Natural killer cell (primary cell): ENCODE measurements at regions not wholly inside any gene's neighbourhood (a gene's known extent, or its start where the extent isn't known, plus 50 kb on each side); places are given as distances from the start of the nearest gene placed in this dataset.

Experiments
- ATAC-seq, 3 donors: fragments of 150-1000 bp in 2 of 3; fragments of 200-7000 bp in 1 of 3; cut with Tn5 transposase; 1 replicate in 1 of 3; 2 replicates in 2 of 3; pipeline ENCODE4 v1.10.0; 2021; ENCODE audit warnings: mild to moderate bottlenecking in 2 of 3, moderate library complexity in 2 of 3
- DNase-seq, 2 donors: peaks; one replicate each; pipeline versions ENCODE4 v3.0.0 to v3.0.0-alpha.2; 2013 to 2021; ENCODE audit warnings: mixed read lengths in 1 of 2
- H3K27ac ChIP-seq: one replicate; pipeline ENCODE4 v1.5.1; 2013; ENCODE audit warnings: mild to moderate bottlenecking, low read length
- H3K27me3 ChIP-seq: one replicate; pipeline ENCODE4 v1.6.1; 2013; ENCODE audit warnings: low read length; ENCODE audit not compliant: control insufficient read depth, insufficient read depth
- H3K36me3 ChIP-seq: one replicate; pipeline ENCODE4 v1.6.1; 2013; ENCODE audit warnings: low read length; ENCODE audit not compliant: control insufficient read depth, insufficient read depth
- H3K4me1 ChIP-seq: one replicate; pipeline ENCODE4 v1.6.1; 2013; ENCODE audit warnings: low read length; ENCODE audit not compliant: control insufficient read depth, insufficient read depth
- H3K4me3 ChIP-seq: one replicate; pipeline ENCODE4 v1.5.1; 2013; ENCODE audit warnings: low read length
- H3K9me3 ChIP-seq: one replicate; pipeline ENCODE4 v1.6.1; 2013; ENCODE audit warnings: low read length; ENCODE audit not compliant: control insufficient read depth, insufficient read depth
- H3K27ac Mint-ChIP-seq, 2 donors: one replicate each; pipeline ENCODE4 v1.8.0; 2022; ENCODE audit warnings: mild to moderate bottlenecking in 2 of 2, mixed read lengths in 2 of 2, moderate library complexity in 1 of 2
- H3K27me3 Mint-ChIP-seq, 2 donors: one replicate each; pipeline ENCODE4 v1.8.0; 2022; ENCODE audit warnings: low read depth in 2 of 2, mixed read lengths in 2 of 2
- H3K36me3 Mint-ChIP-seq: one replicate; pipeline ENCODE4 v1.8.0; 2022; ENCODE audit warnings: mixed read lengths
- H3K4me1 Mint-ChIP-seq, 2 donors: one replicate each; pipeline ENCODE4 v1.8.0; 2022; ENCODE audit warnings: mixed read lengths in 2 of 2
- H3K4me3 Mint-ChIP-seq: one replicate; pipeline ENCODE4 v1.8.0; 2022; ENCODE audit warnings: mild to moderate bottlenecking, moderate library complexity, mixed read lengths
- H3K9me3 Mint-ChIP-seq, 2 donors: one replicate each; pipeline ENCODE4 v1.8.0; 2022; ENCODE audit warnings: mixed read lengths in 2 of 2
- WGBS: methylation state at CpG from one replicate; pipeline ENCODE4 v1.1.7; 2013; ENCODE audit warnings: missing lambda C conversion rate; ENCODE audit not compliant: insufficient coverage; 5-methylcytosine and 5-hydroxymethylcytosine counted together
- intact Hi-C: fragments of 100-400 bp; cut with micrococcal nuclease; formaldehyde crosslinking; loops from one replicate; pipeline ENCODE4 v1.14.2; 2022
- TF ChIP-seq, protein P1 (sequence below): fragments of 200-600 bp; IDR thresholded peaks from one replicate; pipeline ENCODE4 v1.8.0; 2022; ENCODE audit warnings: antibody characterized with exemption

DNA sequence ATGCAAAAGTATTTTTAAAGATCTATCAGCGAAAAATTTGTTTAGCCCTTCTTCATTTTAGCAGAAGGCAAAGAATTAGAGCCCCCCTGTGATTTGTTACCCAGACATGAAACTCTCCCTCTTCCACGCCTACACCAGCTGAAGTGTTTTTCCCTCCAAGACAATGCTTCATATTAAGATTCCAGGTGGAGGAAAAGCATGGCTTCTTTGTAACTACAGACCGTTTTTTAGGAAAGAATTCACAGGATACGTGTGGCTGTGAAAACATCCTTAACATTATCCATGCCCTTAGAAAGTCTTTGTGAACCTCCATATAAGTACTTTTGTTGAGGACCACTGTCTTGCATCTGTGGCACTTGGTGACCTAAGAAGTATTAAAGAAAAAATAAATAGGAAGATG, 121.8 kb upstream of the MTAP start:
- Histone ChIP-seq H3K27ac (no peak overlapping the region), H3K4me3 (no peak overlapping the region), H3K4me1 (no peaks in the 10 kb centered on the region), H3K27me3 (peaks cover 6% of the 10 kb centered on the region), H3K36me3 (no peaks in the 10 kb centered on the region), H3K9me3 (no peaks in the 10 kb centered on the region)
- Mint-ChIP-seq H3K36me3 (no peaks in the 10 kb centered on the region), H3K27ac (no peak overlapping the region), H3K4me1 (no peaks in the 10 kb centered on the region), H3K9me3 (no peaks in the 10 kb centered on the region), H3K4me3 (no peak overlapping the region), H3K27me3 (peaks cover 3 to 16% of the 10 kb centered on the region in 2 donors)
- ATAC-seq (no peak), DNase-seq (no peak)
- TF ChIP-seq, protein P1, sequence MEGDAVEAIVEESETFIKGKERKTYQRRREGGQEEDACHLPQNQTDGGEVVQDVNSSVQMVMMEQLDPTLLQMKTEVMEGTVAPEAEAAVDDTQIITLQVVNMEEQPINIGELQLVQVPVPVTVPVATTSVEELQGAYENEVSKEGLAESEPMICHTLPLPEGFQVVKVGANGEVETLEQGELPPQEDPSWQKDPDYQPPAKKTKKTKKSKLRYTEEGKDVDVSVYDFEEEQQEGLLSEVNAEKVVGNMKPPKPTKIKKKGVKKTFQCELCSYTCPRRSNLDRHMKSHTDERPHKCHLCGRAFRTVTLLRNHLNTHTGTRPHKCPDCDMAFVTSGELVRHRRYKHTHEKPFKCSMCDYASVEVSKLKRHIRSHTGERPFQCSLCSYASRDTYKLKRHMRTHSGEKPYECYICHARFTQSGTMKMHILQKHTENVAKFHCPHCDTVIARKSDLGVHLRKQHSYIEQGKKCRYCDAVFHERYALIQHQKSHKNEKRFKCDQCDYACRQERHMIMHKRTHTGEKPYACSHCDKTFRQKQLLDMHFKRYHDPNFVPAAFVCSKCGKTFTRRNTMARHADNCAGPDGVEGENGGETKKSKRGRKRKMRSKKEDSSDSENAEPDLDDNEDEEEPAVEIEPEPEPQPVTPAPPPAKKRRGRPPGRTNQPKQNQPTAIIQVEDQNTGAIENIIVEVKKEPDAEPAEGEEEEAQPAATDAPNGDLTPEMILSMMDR = no peak
- WGBS = 91% methylated on average over 4 of the region's 4 CpGs
- intact Hi-C loops = no loop called here

DNA sequence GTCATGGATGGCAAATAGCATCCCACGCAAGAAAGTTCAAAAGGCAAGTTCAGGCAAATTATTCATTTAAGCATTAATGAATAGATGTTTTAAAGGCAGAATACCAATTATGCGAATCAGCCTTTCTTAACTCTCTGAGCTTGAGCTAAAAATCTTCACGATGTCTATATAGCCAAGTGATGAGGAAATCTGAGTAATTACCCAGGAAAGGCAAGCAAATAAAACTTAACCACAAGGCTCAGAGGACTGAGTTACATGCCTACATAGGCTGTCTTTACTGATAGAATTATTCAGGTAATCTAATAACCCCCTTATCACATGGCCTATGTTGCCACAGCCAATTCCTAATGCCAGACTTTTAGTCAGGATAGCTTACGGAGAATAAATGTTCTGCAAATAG, 120.8 kb upstream of the MTAP start:
- H3K27me3 Mint-ChIP-seq = peaks cover 0 to 7% of the 10 kb centered on the region in 2 donors
- TF ChIP-seq, protein P1 = no peak
- peaks cover 6% of the 10 kb centered on the region for H3K27me3 ChIP-seq
- DNase-seq (no peak), ATAC-seq (no peak)
- 100% methylated on average over 2 of the region's 4 CpGs for WGBS
- no peaks in the 10 kb centered on the region for H3K4me1 Mint-ChIP-seq
- H3K27ac Mint-ChIP-seq = no peak overlapping the region
- H3K9me3 Mint-ChIP-seq = no peaks in the 10 kb centered on the region
- H3K9me3 ChIP-seq = no peaks in the 10 kb centered on the region
- no peak overlapping the region for H3K4me3 ChIP-seq
- H3K4me1 ChIP-seq = no peaks in the 10 kb centered on the region
- no peak overlapping the region for H3K27ac ChIP-seq
- no peak overlapping the region for H3K4me3 Mint-ChIP-seq
- intact Hi-C loops = no loop called here
- H3K36me3 Mint-ChIP-seq = no peaks in the 10 kb centered on the region
- no peaks in the 10 kb centered on the region for H3K36me3 ChIP-seq

DNA sequence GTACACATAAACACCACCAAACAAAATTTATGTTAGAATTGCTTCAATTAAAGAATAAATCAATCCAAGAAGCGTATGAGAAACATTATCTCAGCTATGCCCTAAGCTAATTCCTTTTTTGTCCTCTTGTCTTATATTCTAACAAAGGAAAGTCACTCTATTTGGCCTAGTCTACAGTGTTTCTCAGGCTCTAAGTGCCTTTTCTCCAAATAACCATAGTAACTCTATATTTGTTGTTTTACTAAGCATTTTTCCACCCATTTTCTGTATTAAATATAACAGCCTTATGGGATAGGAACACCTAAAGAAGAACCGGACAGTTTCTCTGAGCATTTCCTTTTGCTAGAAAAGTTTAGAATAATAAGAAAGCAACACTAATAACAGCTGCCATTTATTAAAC, 120.1 kb upstream of the MTAP start:
- no peaks in the 10 kb centered on the region for H3K4me1 ChIP-seq
- H3K4me1 Mint-ChIP-seq = no peaks in the 10 kb centered on the region
- H3K36me3 ChIP-seq = no peaks in the 10 kb centered on the region
- no peak overlapping the region for H3K27ac ChIP-seq
- peaks cover 6% of the 10 kb centered on the region for H3K27me3 ChIP-seq
- DNase-seq = no peak
- no peak for ATAC-seq
- intact Hi-C loops = no loop called here
- no peak overlapping the region for H3K4me3 Mint-ChIP-seq
- peaks cover 0 to 7% of the 10 kb centered on the region in 2 donors for H3K27me3 Mint-ChIP-seq
- TF ChIP-seq, protein P1 = no peak
- no peak overlapping the region for H3K4me3 ChIP-seq
- no peaks in the 10 kb centered on the region for H3K36me3 Mint-ChIP-seq
- 43% methylated on average over 1 of the region's 2 CpGs for WGBS
- no peaks in the 10 kb centered on the region for H3K9me3 ChIP-seq
- H3K9me3 Mint-ChIP-seq = no peaks in the 10 kb centered on the region
- no peak overlapping the region for H3K27ac Mint-ChIP-seq

DNA sequence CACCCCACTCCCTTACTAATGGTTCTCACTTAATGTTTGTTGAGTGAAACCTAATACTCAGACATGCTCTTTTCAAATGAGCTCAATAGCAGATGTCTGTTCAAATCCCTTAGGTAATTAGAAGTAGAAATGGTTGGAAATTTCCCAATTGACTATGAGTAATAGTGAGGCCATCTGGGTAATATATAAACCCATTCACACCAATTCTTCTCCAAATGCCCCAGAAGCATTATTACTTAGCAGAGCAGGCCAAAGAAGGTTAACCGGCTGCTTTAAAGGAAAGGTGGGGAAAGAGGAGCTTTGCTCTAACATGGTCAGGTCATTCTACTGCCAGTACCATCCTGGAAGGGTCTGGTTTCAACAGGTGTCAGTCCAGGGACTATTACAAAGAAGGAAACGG, 119.5 kb upstream of the MTAP start:
- 81% methylated on average over 2 of the region's 2 CpGs for WGBS
- Mint-ChIP-seq H3K4me3 (no peak overlapping the region), H3K36me3 (no peaks in the 10 kb centered on the region), H3K4me1 (no peaks in the 10 kb centered on the region), H3K27me3 (peaks cover 0 to 7% of the 10 kb centered on the region in 2 donors), H3K27ac (no peak overlapping the region), H3K9me3 (no peaks in the 10 kb centered on the region)
- Histone ChIP-seq H3K4me3 (no peak overlapping the region), H3K36me3 (no peaks in the 10 kb centered on the region), H3K27ac (no peak overlapping the region), H3K27me3 (peaks cover 6% of the 10 kb centered on the region), H3K9me3 (no peaks in the 10 kb centered on the region), H3K4me1 (no peaks in the 10 kb centered on the region)
- no peak for DNase-seq
- ATAC-seq = no peak
- intact Hi-C loops = no loop called here
- TF ChIP-seq, protein P1 = no peak
